Neural cell (in vitro differentiated cells): ENCODE measurements at regions not wholly inside any gene's neighbourhood (a gene's known extent, or its start where the extent isn't known, plus 50 kb on each side); places are given as distances from the start of the nearest gene placed in this dataset.

Experiments
- H2AFZ ChIP-seq: fragments of 200-600, 300-800 bp; sonication (generic), shearing (Covaris generic); 2 replicates; pipeline ENCODE4 v1.6.0; 2014; ENCODE audit warnings: low read depth, mild to moderate bottlenecking, antibody characterized with exemption, low read length, moderate library complexity
- H3F3A ChIP-seq: fragments of 200-600 bp; shearing (Covaris generic); 2 replicates; pipeline ENCODE4 v1.6.1; 2016; ENCODE audit warnings: mild to moderate bottlenecking, moderate library complexity, mixed read lengths, antibody characterized with exemption, low read length; ENCODE audit not compliant: insufficient read depth, poor library complexity, severe bottlenecking
- H3K27ac ChIP-seq: fragments of 200-600, 300-800 bp; sonication (generic), shearing (Covaris generic); 2 replicates; pipeline ENCODE4 v1.5.1; 2014; ENCODE audit warnings: mild to moderate bottlenecking, low read length, moderate library complexity
- H3K27me3 ChIP-seq: fragments of 300-800, 200-600 bp; sonication (generic), shearing (Covaris generic); 2 replicates; pipeline ENCODE4 v1.6.0; 2014; ENCODE audit warnings: mild to moderate bottlenecking, low read depth, low read length, moderate library complexity; ENCODE audit not compliant: insufficient read depth
- H3K36me3 ChIP-seq: fragments of 300-800, 200-600 bp; sonication (generic), shearing (Covaris generic); 2 replicates; pipeline ENCODE4 v1.5.1; 2014; ENCODE audit warnings: mild to moderate bottlenecking, antibody characterized with exemption, low read length, moderate library complexity; ENCODE audit not compliant: insufficient read depth
- H3K4me2 ChIP-seq: fragments of 300-800, 200-600 bp; sonication (generic), shearing (Covaris generic); 2 replicates; pipeline ENCODE4 v1.6.0; 2014; ENCODE audit warnings: mild to moderate bottlenecking, low read length
- H3K4me3 ChIP-seq: fragments of 300-800, 200-600 bp; sonication (generic), shearing (Covaris generic); 2 replicates; pipeline ENCODE4 v1.5.1; 2014; ENCODE audit warnings: mild to moderate bottlenecking, low read length, moderate library complexity
- H3K79me2 ChIP-seq: fragments of 200-600 bp; shearing (Covaris generic); replicated peaks from 2 replicates; pipeline ENCODE4 v1.6.0; 2014; ENCODE audit warnings: mild to moderate bottlenecking, low read length, moderate library complexity; ENCODE audit not compliant: insufficient read depth
- H3K9ac ChIP-seq: fragments of 300-800, 200-600 bp; sonication (generic), shearing (Covaris generic); 2 replicates; pipeline ENCODE4 v1.6.1; 2016; ENCODE audit warnings: mild to moderate bottlenecking, low read length, mixed read lengths
- H3K9me2 ChIP-seq: fragments of 200-600 bp; shearing (Covaris generic); 2 replicates; pipeline ENCODE4 v1.6.1; 2016; ENCODE audit warnings: mild to moderate bottlenecking, low read length, mixed read lengths; ENCODE audit not compliant: insufficient read depth
- H3K9me3 ChIP-seq: fragments of 200-600, 300-800 bp; sonication (generic), shearing (Covaris generic); 2 replicates; pipeline ENCODE4 v1.6.1; 2016; ENCODE audit warnings: mild to moderate bottlenecking, mixed run types, low read length, moderate library complexity, mixed read lengths
- H4K20me1 ChIP-seq: fragments of 200-600 bp; shearing (Covaris generic); 2 replicates; pipeline ENCODE4 v1.6.1; 2016; ENCODE audit warnings: mild to moderate bottlenecking, mixed run types; ENCODE audit not compliant: insufficient read depth
- EP300 ChIP-seq: fragments of 450-650 bp; conservative IDR thresholded peaks from 2 replicates; pipeline ENCODE4 v1.6.1; 2014; ENCODE audit warnings: antibody characterized with exemption, mild to moderate bottlenecking, moderate library complexity; ENCODE audit not compliant: poor library complexity, severe bottlenecking
- EZH2 ChIP-seq: fragments of 200-600, 300-800 bp; shearing (Covaris generic), sonication (generic); IDR thresholded peaks from 2 replicates; pipeline ENCODE4 v1.6.1; 2014; ENCODE audit warnings: antibody characterized with exemption, low read length, borderline replicate concordance, mild to moderate bottlenecking; ENCODE audit not compliant: insufficient read depth, poor library complexity, severe bottlenecking
- MXI1 ChIP-seq: fragments of 450-650 bp; conservative IDR thresholded peaks from 2 replicates; pipeline ENCODE4 v1.6.1; 2014; ENCODE audit warnings: antibody characterized with exemption, mild to moderate bottlenecking; ENCODE audit not compliant: poor library complexity, severe bottlenecking
- POLR2AphosphoS5 ChIP-seq: IDR thresholded peaks from 2 replicates; pipeline ENCODE4 v1.6.1; 2012
- RAD21 ChIP-seq: fragments of 450-650 bp; conservative IDR thresholded peaks from 2 replicates; pipeline ENCODE4 v1.6.1; 2014; ENCODE audit warnings: antibody characterized with exemption, mild to moderate bottlenecking, moderate library complexity
- SMC3 ChIP-seq: fragments of 450-650 bp; conservative IDR thresholded peaks from 2 replicates; pipeline ENCODE4 v1.6.1; 2014; ENCODE audit warnings: antibody characterized with exemption, mild to moderate bottlenecking, moderate library complexity; ENCODE audit not compliant: poor library complexity
- TAF1 ChIP-seq: IDR thresholded peaks from 2 replicates; pipeline ENCODE4 v1.6.1; 2012; ENCODE audit warnings: low read depth
- TF ChIP-seq, protein P1 (sequence below): IDR thresholded peaks from 2 replicates; pipeline ENCODE4 v1.6.1; 2012; ENCODE audit warnings: borderline replicate concordance
- TF ChIP-seq, protein P2 (sequence below): fragments of 450-650 bp; IDR thresholded peaks from 2 replicates; pipeline ENCODE4 v1.5.1; 2014; ENCODE audit warnings: antibody characterized with exemption, mild to moderate bottlenecking, moderate library complexity; ENCODE audit not compliant: poor library complexity, severe bottlenecking

DNA sequence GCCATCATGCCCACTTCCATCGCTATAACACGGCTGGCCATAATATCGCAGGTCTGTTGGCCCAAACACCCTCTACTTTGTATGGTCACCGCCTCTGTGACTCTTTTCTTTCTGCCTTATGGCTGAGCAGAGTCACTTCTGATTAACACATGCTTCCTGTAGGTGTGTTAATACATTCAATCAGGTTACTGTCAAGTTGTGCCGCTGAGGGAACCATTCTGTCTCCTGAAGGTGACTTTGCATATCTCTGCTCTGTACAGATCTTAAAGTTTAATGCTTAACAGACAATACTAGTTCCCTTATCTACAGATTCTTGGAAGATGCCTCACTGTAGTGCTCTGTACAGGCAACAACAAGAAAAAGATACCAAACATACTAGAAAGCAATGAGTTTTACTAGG lies 393.1 kb downstream of the CADM1 start:
- Histone ChIP-seq H3K36me3 (no peaks in the 10 kb centered on the region), H3K4me2 (no peak overlapping the region), H3K79me2 (no peaks in the 10 kb centered on the region), H3K9ac (no peak overlapping the region), H3F3A (no peaks in the 10 kb centered on the region), H3K27ac (no peak overlapping the region), H4K20me1 (no peaks in the 10 kb centered on the region), H3K9me2 (no peaks in the 10 kb centered on the region), H2AFZ (no peak overlapping the region), H3K4me3 (no peak overlapping the region), H3K27me3 (no peaks in the 10 kb centered on the region), H3K9me3 (no peaks in the 10 kb centered on the region)
- TF ChIP-seq EP300 = no peak
- no peak for TF ChIP-seq TAF1
- no peak for TF ChIP-seq MXI1
- no peak for TF ChIP-seq SMC3
- TF ChIP-seq, protein P1, sequence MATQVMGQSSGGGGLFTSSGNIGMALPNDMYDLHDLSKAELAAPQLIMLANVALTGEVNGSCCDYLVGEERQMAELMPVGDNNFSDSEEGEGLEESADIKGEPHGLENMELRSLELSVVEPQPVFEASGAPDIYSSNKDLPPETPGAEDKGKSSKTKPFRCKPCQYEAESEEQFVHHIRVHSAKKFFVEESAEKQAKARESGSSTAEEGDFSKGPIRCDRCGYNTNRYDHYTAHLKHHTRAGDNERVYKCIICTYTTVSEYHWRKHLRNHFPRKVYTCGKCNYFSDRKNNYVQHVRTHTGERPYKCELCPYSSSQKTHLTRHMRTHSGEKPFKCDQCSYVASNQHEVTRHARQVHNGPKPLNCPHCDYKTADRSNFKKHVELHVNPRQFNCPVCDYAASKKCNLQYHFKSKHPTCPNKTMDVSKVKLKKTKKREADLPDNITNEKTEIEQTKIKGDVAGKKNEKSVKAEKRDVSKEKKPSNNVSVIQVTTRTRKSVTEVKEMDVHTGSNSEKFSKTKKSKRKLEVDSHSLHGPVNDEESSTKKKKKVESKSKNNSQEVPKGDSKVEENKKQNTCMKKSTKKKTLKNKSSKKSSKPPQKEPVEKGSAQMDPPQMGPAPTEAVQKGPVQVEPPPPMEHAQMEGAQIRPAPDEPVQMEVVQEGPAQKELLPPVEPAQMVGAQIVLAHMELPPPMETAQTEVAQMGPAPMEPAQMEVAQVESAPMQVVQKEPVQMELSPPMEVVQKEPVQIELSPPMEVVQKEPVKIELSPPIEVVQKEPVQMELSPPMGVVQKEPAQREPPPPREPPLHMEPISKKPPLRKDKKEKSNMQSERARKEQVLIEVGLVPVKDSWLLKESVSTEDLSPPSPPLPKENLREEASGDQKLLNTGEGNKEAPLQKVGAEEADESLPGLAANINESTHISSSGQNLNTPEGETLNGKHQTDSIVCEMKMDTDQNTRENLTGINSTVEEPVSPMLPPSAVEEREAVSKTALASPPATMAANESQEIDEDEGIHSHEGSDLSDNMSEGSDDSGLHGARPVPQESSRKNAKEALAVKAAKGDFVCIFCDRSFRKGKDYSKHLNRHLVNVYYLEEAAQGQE = no peak
- TF ChIP-seq, protein P2, sequence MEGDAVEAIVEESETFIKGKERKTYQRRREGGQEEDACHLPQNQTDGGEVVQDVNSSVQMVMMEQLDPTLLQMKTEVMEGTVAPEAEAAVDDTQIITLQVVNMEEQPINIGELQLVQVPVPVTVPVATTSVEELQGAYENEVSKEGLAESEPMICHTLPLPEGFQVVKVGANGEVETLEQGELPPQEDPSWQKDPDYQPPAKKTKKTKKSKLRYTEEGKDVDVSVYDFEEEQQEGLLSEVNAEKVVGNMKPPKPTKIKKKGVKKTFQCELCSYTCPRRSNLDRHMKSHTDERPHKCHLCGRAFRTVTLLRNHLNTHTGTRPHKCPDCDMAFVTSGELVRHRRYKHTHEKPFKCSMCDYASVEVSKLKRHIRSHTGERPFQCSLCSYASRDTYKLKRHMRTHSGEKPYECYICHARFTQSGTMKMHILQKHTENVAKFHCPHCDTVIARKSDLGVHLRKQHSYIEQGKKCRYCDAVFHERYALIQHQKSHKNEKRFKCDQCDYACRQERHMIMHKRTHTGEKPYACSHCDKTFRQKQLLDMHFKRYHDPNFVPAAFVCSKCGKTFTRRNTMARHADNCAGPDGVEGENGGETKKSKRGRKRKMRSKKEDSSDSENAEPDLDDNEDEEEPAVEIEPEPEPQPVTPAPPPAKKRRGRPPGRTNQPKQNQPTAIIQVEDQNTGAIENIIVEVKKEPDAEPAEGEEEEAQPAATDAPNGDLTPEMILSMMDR = no peak
- no peak for TF ChIP-seq RAD21
- no peak for TF ChIP-seq EZH2
- no peak for TF ChIP-seq POLR2AphosphoS5

GRCh38 chr11:115112754-115113153 lies 391.5 kb downstream of the CADM1 start:
- Histone ChIP-seq H3K79me2 (no peaks in the 10 kb centered on the region), H3K27ac (peak overlapping the region; percentile 89), H4K20me1 (no peaks in the 10 kb centered on the region), H3K9ac (peak overlapping the region; percentile 66), H2AFZ (peak overlapping the region; percentile 47), H3K4me3 (peak overlapping the region; percentile 42), H3K9me3 (no peaks in the 10 kb centered on the region), H3K36me3 (no peaks in the 10 kb centered on the region), H3F3A (no peaks in the 10 kb centered on the region), H3K9me2 (no peaks in the 10 kb centered on the region), H3K4me2 (peak overlapping the region; percentile 1), H3K27me3 (no peaks in the 10 kb centered on the region)
- TF ChIP-seq, protein P2 = peak; percentile 10
- TF ChIP-seq SMC3 = peak; percentile 59
- peak; percentile 60 for TF ChIP-seq MXI1
- TF ChIP-seq, protein P1 = peak; percentile 91
- TF ChIP-seq TAF1 = peak; percentile 76
- TF ChIP-seq EZH2 = no peak
- peak; percentile 57 for TF ChIP-seq POLR2AphosphoS5
- TF ChIP-seq RAD21 = peak; percentile 58
- peak; percentile 72 for TF ChIP-seq EP300
